ENCODE measurements at regions not wholly inside any gene's neighbourhood (a gene's known extent, or its start where the extent isn't known, plus 50 kb on each side); places are given as distances from the start of the nearest gene placed in this dataset.
"Not testable (repeated sequence)": the region's sequence is repeated elsewhere in the genome, so short reads cannot be mapped to it uniquely, and the experiment has no call there.

GRCh38 chr2:17195016-17195415 lies 323.2 kb downstream of the RAD51AP2 start:
- no peak for DNase-seq (ENCODE audit: low read depth)
- no peak overlapping the region for H3K4me3 ChIP-seq (ENCODE audit: low read depth, low read length)
- TF ChIP-seq, protein P1, sequence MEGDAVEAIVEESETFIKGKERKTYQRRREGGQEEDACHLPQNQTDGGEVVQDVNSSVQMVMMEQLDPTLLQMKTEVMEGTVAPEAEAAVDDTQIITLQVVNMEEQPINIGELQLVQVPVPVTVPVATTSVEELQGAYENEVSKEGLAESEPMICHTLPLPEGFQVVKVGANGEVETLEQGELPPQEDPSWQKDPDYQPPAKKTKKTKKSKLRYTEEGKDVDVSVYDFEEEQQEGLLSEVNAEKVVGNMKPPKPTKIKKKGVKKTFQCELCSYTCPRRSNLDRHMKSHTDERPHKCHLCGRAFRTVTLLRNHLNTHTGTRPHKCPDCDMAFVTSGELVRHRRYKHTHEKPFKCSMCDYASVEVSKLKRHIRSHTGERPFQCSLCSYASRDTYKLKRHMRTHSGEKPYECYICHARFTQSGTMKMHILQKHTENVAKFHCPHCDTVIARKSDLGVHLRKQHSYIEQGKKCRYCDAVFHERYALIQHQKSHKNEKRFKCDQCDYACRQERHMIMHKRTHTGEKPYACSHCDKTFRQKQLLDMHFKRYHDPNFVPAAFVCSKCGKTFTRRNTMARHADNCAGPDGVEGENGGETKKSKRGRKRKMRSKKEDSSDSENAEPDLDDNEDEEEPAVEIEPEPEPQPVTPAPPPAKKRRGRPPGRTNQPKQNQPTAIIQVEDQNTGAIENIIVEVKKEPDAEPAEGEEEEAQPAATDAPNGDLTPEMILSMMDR (IDR thresholded peaks at IDR 0.05; ENCODE audit: control insufficient read depth, extremely low read depth, insufficient read depth) = no peak

DNA sequence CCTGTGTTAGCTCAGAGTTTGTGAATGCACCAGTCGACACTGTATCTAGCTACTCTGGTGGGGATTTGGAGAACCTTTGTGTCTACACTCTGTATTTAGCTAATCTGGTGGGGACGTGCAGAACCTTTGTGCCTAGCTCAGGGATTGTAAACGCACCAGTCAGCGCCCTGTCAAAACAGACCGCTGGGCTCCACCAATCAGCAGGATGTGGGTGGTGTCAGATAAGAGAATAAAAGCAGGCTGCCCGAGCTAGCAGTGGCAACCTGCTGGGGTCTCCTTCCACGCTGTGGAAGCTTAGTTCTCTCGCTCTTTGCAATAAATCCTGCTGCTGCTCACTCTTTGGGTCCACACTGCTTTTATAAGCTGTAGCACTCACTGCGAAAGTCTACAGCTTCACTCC lies 324.2 kb downstream of the RAD51AP2 start:
- no peak for DNase-seq (ENCODE audit: low read depth)
- H3K4me3 ChIP-seq (ENCODE audit: low read depth, low read length) = no peak overlapping the region
- TF ChIP-seq, protein P1 (IDR thresholded peaks at IDR 0.05; ENCODE audit: control insufficient read depth, extremely low read depth, insufficient read depth) = no peak

- DNase-seq (ENCODE audit: low read depth); H3K4me3 ChIP-seq (ENCODE audit: low read depth, low read length): not testable (repeated sequence)
Measured at GRCh38 chr2:17193433-17193890, 324.8 kb downstream of the RAD51AP2 start.

DNA sequence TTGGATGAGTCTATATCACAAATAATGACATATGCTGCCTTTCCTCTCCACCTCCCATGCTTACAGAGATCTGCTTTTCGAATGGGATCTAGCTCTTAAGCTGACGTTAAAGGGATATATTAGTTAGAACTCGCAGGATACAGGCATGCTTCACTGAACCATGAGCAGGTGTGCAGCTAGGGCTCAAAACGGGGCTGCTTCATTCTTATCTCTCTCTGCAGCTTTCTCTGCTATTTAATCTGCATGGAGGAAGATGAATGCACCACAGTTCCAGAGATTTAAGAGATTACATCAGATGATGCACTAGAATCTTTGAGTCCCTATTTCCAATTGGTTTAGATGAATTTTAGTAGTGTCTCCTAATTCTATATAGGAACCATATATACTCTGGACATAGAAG lies 327.0 kb downstream of the RAD51AP2 start:
- TF ChIP-seq, protein P1 (IDR thresholded peaks at IDR 0.05; ENCODE audit: control insufficient read depth, extremely low read depth, insufficient read depth) = no peak
- H3K4me3 ChIP-seq (ENCODE audit: low read depth, low read length) = no peak overlapping the region
- no peak for DNase-seq (ENCODE audit: low read depth)

DNA sequence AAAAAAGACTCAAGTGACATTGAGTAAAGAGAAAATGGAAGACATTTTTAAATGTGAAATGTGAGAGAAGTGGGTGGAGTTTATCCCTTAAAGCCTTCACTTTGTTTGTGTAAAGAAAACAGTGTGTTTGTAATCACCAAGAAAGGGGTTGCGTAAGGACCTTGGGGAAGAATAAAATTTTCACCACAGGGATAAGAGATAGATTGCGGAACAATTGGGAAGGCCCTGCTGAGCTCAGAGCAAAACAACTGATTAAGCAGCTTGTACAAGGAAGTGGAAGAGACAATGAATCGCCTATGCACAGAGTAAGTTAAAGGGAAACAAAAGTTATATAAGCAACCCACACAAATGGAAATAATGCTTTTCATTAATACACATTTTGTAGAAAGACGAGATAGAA lies 327.7 kb downstream of the RAD51AP2 start:
- TF ChIP-seq, protein P1 (IDR thresholded peaks at IDR 0.05; ENCODE audit: control insufficient read depth, extremely low read depth, insufficient read depth) = no peak
- no peak for DNase-seq (ENCODE audit: low read depth)
- no peak overlapping the region for H3K4me3 ChIP-seq (ENCODE audit: low read depth, low read length)

- H3K4me3 ChIP-seq (ENCODE audit: low read depth, low read length) = no peak overlapping the region
- TF ChIP-seq, protein P1 (IDR thresholded peaks at IDR 0.05; ENCODE audit: control insufficient read depth, extremely low read depth, insufficient read depth) = no peak
- DNase-seq (ENCODE audit: low read depth) = no peak
Measured at GRCh38 chr2:17188721-17189120, 329.5 kb downstream of the RAD51AP2 start.

- TF ChIP-seq, protein P1 (IDR thresholded peaks at IDR 0.05; ENCODE audit: control insufficient read depth, extremely low read depth, insufficient read depth) = no peak
- H3K4me3 ChIP-seq (ENCODE audit: low read depth, low read length) = no peak overlapping the region
- DNase-seq (ENCODE audit: low read depth) = no peak
Measured at GRCh38 chr2:17184512-17184911, 333.7 kb downstream of the RAD51AP2 start.

Measured in LNCaP clone FGC (cell line).